PC-3 (cell line): ENCODE measurements at regions not wholly inside any gene's neighbourhood (a gene's known extent, or its start where the extent isn't known, plus 50 kb on each side); places are given as distances from the start of the nearest gene placed in this dataset.

Experiments
- ATAC-seq: fragments of 200-7000 bp; cut with Tn5 transposase; 2 replicates; pipeline ENCODE4 v1.9.1; 2020; ENCODE audit warnings: mild to moderate bottlenecking, moderate library complexity
- BruUV-seq: library from RNA; stranded (reverse); fragments of 400-500 nt; replicated peaks from 2 replicates; lab custom pipeline; 2021; lab: Mats Ljungman, UMichigan
- CTCF ChIA-PET: fragments of 300-600 bp; sonication (Branson Sonifier 250); formaldehyde crosslinking; loops from one replicate; lab custom pipeline; 2022; ENCODE audit warnings: antibody characterized with exemption; lab: Charles Lee
- POLR2A ChIA-PET: fragments of 300-600 bp; sonication (Branson Sonifier 250); formaldehyde crosslinking; loops from one replicate; lab custom pipeline; 2022; ENCODE audit warnings: antibody characterized with exemption; ENCODE audit not compliant: unreplicated experiment; lab: Charles Lee
- DNase-seq: peaks from one replicate; pipeline ENCODE4 v3.0.0-alpha.2; 2015
- H2AFZ ChIP-seq: fragments of 300-600 bp; sonication (generic); 2 replicates; pipeline ENCODE4 v1.6.0; 2016; ENCODE audit warnings: antibody characterized with exemption, low read length
- H3F3A ChIP-seq: fragments of 300-600 bp; sonication (generic); one replicate; pipeline ENCODE4 v1.6.0; 2017; ENCODE audit warnings: antibody characterized with exemption, low read length, control low read depth, mild to moderate bottlenecking; ENCODE audit not compliant: unreplicated experiment
- H3K27ac ChIP-seq: fragments of 300-600 bp; sonication (generic); 2 replicates; pipeline ENCODE4 v1.5.1; 2016; ENCODE audit warnings: mild to moderate bottlenecking, low read length
- H3K27me3 ChIP-seq: fragments of 300-600 bp; sonication (generic); 2 replicates; pipeline ENCODE4 v1.6.1; 2016; ENCODE audit warnings: low read length, mixed read lengths
- H3K36me3 ChIP-seq: fragments of 300-600 bp; sonication (generic); 2 replicates; pipeline ENCODE4 v1.6.1; 2016; ENCODE audit warnings: low read depth, mixed run types, low read length, mixed read lengths
- H3K4me1 ChIP-seq: fragments of 300-600 bp; sonication (generic); 2 replicates; pipeline ENCODE4 v1.5.1; 2016; ENCODE audit warnings: low read length; ENCODE audit not compliant: insufficient read depth
- H3K4me2 ChIP-seq: fragments of 300-600 bp; sonication (generic); 2 replicates; pipeline ENCODE4 v1.6.0; 2016; ENCODE audit warnings: low read length
- H3K4me3 ChIP-seq: fragments of 300-600 bp; sonication (generic); 2 replicates; pipeline ENCODE4 v1.5.1; 2016; ENCODE audit warnings: mild to moderate bottlenecking, low read length, mixed read lengths
- H3K79me2 ChIP-seq: fragments of 300-600 bp; sonication (generic); 2 replicates; pipeline ENCODE4 v1.6.1; 2017; ENCODE audit warnings: low read length, mixed read lengths
- H3K9ac ChIP-seq: fragments of 300-600 bp; sonication (generic); 2 replicates; pipeline ENCODE4 v1.6.0; 2016; ENCODE audit warnings: mild to moderate bottlenecking, low read length
- H3K9me2 ChIP-seq: fragments of 300-600 bp; sonication (generic); replicated peaks from 2 replicates; pipeline ENCODE4 v1.6.1; 2016; ENCODE audit warnings: mixed run types, low read length, mixed read lengths
- H3K9me3 ChIP-seq: fragments of 300-600 bp; sonication (generic); 2 replicates; pipeline ENCODE4 v1.6.1; 2016; ENCODE audit warnings: low read length, mixed read lengths
- H4K20me1 ChIP-seq: fragments of 300-600 bp; sonication (generic); 2 replicates; pipeline ENCODE4 v1.6.1; 2016; ENCODE audit warnings: low read length, mixed read lengths
- EZH2 ChIP-seq: fragments of 300-600 bp; sonication (generic); IDR thresholded peaks from one replicate; pipeline ENCODE4 v1.6.1; 2017; ENCODE audit warnings: antibody characterized with exemption, mild to moderate bottlenecking, low read length; ENCODE audit not compliant: unreplicated experiment
- EZH2phosphoT487 ChIP-seq: fragments of 300-600 bp; sonication (generic); IDR thresholded peaks from 2 replicates; pipeline ENCODE4 v1.6.1; 2018; ENCODE audit warnings: mild to moderate bottlenecking, antibody characterized with exemption, low read length, borderline replicate concordance
- intact Hi-C: fragments of 100-400 bp; cut with micrococcal nuclease; formaldehyde crosslinking; loops from 2 replicates; pipeline ENCODE4 v1.9.0; 2023
- TF ChIP-seq, protein P1 (sequence below): fragments of 300-600 bp; sonication (generic); conservative IDR thresholded peaks from 2 replicates; pipeline ENCODE4 v1.5.1; 2017; ENCODE audit warnings: antibody characterized with exemption, low read depth, mild to moderate bottlenecking, low read length

DNA sequence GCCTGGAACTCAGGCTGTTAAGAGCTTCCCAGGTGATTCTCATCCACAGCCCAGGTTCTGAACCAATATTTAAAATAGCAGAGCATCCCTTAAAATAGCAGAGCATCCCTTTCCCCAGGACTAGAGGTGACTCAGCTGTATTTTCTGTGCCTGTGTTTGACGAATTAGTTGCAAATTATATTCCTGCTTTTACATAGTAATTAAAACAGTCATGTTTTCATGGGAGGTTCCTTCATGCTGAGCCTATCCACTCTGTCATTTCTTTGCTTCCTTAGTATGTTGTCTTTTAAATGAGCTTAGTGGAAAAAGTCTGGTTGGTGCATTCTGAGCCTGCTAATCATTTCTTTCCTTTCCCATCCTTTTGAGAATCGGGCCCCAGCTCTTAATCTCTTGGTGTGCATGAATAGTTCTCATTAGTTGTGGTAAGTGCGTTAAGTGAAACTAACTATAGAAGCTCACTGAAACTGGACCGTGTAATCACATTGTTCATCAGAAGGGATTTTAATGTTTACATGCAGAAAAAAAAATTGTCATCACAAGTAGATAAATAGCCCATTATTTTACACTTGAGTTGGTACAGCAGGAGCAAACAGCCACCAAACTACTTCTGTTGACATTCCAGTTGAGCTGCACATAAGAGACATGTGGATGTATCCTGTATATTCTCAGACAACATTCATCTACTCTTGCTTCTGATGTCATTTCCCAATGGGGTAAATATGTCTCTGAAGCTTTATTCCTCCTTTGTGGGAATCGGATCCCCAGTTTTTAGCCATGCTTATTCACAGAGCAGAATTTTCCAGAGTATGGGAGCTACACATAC, 596.9 kb upstream of the WWC1 start:
- Histone ChIP-seq H3K79me2 (no peaks in the 10 kb centered on the region), H3K27me3 (no peaks in the 10 kb centered on the region), H3K9ac (no peak overlapping the region), H3K4me3 (no peak overlapping the region), H4K20me1 (no peaks in the 10 kb centered on the region), H3K4me1 (peaks cover 13% of the 10 kb centered on the region), H3K4me2 (no peak overlapping the region), H3K27ac (no peak overlapping the region), H3K36me3 (no peaks in the 10 kb centered on the region), H3F3A (no peaks in the 10 kb centered on the region), H3K9me3 (no peaks in the 10 kb centered on the region), H3K9me2 (no peaks in the 10 kb centered on the region), H2AFZ (no peak overlapping the region)
- ChIA-PET POLR2A (no interaction called here), CTCF (no interaction called here)
- TF ChIP-seq, protein P1, sequence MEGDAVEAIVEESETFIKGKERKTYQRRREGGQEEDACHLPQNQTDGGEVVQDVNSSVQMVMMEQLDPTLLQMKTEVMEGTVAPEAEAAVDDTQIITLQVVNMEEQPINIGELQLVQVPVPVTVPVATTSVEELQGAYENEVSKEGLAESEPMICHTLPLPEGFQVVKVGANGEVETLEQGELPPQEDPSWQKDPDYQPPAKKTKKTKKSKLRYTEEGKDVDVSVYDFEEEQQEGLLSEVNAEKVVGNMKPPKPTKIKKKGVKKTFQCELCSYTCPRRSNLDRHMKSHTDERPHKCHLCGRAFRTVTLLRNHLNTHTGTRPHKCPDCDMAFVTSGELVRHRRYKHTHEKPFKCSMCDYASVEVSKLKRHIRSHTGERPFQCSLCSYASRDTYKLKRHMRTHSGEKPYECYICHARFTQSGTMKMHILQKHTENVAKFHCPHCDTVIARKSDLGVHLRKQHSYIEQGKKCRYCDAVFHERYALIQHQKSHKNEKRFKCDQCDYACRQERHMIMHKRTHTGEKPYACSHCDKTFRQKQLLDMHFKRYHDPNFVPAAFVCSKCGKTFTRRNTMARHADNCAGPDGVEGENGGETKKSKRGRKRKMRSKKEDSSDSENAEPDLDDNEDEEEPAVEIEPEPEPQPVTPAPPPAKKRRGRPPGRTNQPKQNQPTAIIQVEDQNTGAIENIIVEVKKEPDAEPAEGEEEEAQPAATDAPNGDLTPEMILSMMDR = no peak
- no peak for TF ChIP-seq EZH2phosphoT487
- TF ChIP-seq EZH2 = no peak
- intact Hi-C loops = no loop called here
- ATAC-seq (no peak), DNase-seq (no peak)
- BruUV-seq = no TSS peak

DNA sequence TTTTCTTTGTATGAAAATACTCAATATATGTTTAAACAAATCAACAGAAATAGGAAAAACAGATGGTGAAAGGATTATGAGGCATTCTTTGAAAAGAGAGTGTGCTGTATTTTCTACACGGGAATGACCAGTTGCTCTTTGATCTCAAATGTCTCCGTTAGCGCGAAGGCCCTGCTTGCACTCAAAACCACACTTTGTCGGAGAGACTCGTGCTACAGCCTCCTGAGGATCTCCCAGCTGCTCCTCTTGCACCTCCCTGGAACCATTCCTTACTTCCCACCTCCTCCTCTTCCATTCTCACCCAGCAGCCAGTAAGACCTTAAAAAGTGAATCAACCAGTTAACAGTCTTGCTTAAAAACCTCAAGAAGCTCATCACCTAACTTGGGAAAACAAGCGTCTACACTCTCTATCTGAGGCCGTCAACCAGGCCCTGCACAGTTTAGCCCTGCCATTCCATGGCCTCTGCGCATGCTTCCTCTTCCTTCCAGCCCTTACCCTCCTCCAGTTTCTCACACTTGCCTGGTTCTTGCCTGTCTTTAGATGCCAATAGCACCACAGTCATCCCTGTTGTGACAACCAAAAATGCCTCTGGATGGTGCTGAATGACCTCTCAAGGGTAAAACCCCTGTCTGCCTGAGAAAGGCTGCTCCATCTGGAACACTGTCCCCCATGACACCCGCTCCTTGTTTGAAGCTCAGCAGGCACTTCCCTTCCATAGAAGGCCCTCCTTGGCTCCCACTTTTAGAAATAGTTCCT, 594.7 kb upstream of the WWC1 start:
- Histone ChIP-seq H3K9me3 (no peaks in the 10 kb centered on the region), H3K9me2 (no peaks in the 10 kb centered on the region), H3F3A (peaks cover 5% of the 10 kb centered on the region), H3K4me1 (peaks cover 27% of the 10 kb centered on the region), H3K27ac (no peak overlapping the region), H4K20me1 (no peaks in the 10 kb centered on the region), H3K4me3 (no peak overlapping the region), H3K36me3 (no peaks in the 10 kb centered on the region), H3K79me2 (no peaks in the 10 kb centered on the region), H3K4me2 (no peak overlapping the region), H2AFZ (no peak overlapping the region), H3K27me3 (no peaks in the 10 kb centered on the region), H3K9ac (no peak overlapping the region)
- DNase-seq (no peak), ATAC-seq (no peak)
- BruUV-seq = no TSS peak
- ChIA-PET POLR2A (no interaction called here), CTCF (no interaction called here)
- intact Hi-C loops = no loop called here
- no peak for TF ChIP-seq EZH2phosphoT487
- TF ChIP-seq EZH2 = no peak
- TF ChIP-seq, protein P1 = no peak
